DND-41 (cell line): ENCODE measurements at regions not wholly inside any gene's neighbourhood (a gene's known extent, or its start where the extent isn't known, plus 50 kb on each side); places are given as distances from the start of the nearest gene placed in this dataset.
A peak's percentile ranks its signal among the peaks of the same experiment; 100 is the strongest.

Experiments used
- EZH2 ChIP-seq: IDR thresholded peaks from 3 replicates; pipeline ENCODE4 v1.6.1; 2012; ENCODE audit warnings: borderline replicate concordance, low read depth, mild to moderate bottlenecking, moderate library complexity, low read length, inconsistent platforms; ENCODE audit not compliant: severe bottlenecking
- TF ChIP-seq, protein P1 (sequence below): IDR thresholded peaks from 2 replicates; pipeline ENCODE4 v1.5.1; 2012; ENCODE audit warnings: borderline replicate concordance, low read length, moderate library complexity, mild to moderate bottlenecking; ENCODE audit not compliant: poor library complexity, severe bottlenecking; ENCODE audit errors: extremely low read depth

DNA sequence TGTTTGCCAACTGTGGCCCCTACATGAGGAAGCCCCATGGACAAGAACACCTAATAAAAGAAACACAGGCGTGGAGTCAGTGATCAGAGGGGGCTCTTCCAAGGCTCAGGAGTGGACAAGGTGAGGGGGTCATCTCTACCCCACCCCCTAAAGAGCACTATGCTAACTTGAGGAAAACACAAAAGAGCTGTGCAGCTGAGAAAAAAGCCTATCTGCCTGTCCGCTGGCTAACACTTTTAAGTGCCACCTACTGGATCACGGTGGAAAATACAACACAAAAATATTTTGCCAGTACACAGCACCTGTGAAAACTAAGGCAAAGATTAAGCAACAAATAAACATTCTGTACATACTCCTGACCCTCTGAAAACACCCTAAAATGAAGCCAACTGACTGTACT is 53.1 kb upstream of the COBL start:
- TF ChIP-seq, protein P1, sequence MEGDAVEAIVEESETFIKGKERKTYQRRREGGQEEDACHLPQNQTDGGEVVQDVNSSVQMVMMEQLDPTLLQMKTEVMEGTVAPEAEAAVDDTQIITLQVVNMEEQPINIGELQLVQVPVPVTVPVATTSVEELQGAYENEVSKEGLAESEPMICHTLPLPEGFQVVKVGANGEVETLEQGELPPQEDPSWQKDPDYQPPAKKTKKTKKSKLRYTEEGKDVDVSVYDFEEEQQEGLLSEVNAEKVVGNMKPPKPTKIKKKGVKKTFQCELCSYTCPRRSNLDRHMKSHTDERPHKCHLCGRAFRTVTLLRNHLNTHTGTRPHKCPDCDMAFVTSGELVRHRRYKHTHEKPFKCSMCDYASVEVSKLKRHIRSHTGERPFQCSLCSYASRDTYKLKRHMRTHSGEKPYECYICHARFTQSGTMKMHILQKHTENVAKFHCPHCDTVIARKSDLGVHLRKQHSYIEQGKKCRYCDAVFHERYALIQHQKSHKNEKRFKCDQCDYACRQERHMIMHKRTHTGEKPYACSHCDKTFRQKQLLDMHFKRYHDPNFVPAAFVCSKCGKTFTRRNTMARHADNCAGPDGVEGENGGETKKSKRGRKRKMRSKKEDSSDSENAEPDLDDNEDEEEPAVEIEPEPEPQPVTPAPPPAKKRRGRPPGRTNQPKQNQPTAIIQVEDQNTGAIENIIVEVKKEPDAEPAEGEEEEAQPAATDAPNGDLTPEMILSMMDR = peak; percentile 51
- no peak for TF ChIP-seq EZH2
